Effector CD8-positive, alpha-beta T cell (primary cell): ENCODE measurements at regions not wholly inside any gene's neighbourhood (a gene's known extent, or its start where the extent isn't known, plus 50 kb on each side); places are given as distances from the start of the nearest gene placed in this dataset.

Source experiments
- DNase-seq: peaks from one replicate; lab custom pipeline; 2025; lab: John Stamatoyannopoulos, UW

GRCh38 chr13:73299787-73300186, 241.0 kb downstream of the KLF5 start:
- DNase-seq: no peak

DNA sequence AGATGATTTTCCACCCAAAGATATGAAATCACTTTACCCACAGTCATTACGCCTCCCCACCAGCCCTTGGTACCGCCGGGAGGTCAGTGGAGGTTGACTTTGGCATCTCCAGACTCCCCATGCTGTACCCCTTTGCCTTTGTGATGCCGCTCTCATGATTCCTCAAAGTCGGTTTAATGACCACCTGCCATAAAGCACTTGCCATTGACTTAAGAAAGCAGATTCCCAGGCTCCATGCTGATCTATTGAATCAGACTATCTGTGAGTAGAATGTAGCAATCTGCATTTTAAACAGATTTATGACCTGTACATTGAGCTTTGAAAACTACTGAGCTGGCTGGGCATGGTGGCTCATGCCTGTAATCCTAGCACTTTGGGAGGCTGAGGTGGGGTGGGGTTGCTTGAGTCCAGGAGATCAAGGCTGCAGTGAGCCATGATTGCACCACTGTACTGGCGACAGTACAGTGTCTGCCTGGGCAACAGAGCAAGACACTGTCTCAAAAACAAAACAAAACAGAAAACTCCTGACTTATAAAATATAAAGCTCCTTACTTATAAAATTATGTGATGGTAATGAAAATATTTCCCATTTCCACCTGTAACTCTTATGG, 235.2 kb downstream of the KLF5 start:
- no peak for DNase-seq

DNA sequence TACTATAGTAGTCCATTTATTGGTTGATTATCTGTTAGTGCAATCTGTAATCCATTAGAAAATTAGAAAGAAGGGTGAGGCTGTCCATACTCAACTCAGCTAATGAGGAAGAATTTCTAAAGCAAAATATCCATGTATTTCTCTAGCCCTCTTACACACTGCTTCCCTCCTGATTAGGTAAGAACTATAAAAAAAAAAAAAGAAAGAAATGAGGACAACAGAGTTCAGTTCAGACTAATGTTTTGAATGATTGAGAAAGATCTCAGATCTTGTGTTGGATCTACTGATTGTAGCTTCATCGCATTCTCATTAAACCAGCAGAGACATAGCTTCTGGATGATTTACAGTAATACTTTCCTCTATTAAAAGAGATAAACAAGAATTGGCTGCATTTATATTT, 233.3 kb downstream of the KLF5 start:
- DNase-seq: no peak

DNA sequence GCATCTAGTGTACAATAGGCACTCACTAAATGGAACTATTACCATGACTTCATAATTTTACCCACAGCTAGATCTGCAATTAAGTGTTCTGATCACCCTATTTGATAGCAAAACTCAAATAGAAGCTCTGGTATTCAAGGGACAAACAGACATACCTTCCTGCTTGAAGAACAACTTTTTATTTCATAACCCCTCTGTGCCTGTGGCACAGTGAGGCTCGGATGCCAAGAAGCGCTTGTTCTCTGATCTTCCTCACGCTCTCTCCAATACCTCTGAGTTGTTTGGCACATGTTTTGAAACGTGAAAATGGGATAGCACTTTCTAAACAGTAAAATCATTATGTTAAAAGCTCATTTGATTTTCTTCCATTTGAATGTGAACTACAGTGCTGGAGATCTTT, 232.0 kb downstream of the KLF5 start:
- DNase-seq: no peak

GRCh38 chr13:73288596-73288995, 229.8 kb downstream of the KLF5 start:
- no peak for DNase-seq

DNA sequence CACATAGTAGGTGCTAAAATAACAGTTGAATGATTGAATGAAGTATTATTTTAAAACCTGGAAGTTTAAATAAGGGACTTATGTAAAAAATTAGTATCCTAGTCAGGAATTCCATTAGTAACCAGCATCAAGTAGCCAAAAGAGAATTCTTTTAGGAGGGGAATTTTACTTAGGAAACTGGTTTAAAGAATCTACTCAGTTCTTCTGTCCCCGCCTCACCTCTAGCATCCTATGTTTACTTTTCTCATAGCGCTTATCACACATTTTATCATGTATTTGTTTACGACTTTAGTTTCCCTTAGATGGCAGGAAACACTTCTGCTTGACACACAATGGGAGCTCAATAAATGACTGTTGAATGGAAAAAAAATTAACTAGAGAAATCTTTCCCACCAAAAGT, 229.0 kb downstream of the KLF5 start:
- DNase-seq: no peak

DNA sequence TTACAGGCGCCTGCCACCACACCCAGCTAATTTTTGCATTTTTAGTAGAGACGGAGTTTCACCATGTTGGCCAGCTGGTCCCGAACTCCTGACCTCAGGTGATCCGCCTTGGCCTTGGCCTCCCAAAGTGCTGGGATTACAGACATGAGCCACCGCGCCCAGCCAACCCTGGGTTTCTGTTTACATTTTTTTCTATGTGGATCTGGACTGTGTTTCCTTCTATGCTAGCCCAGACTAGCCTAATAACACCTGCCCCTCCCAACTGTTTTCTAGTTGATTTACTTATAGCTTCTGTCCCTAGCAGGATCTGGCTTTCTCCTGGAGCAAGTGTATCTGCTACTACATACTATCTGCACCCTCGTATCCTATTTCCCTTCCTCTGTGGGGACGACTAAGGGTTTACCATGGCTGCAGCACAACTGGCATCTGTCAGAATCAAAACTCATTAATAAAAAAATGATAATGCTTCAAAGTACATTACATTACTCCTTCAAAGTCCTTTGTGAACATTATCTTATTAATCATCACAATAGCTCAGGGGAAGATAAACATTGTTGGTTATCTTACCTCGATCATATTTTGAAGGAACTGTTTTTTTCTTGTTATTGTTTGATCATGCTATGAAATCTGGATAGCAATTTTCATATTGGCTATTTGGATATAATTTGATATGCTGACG, 228.3 kb downstream of the KLF5 start:
- DNase-seq: no peak

GRCh38 chr13:73286177-73286576, 227.4 kb downstream of the KLF5 start:
- no peak for DNase-seq

GRCh38 chr13:73284081-73284874, 225.5 kb downstream of the KLF5 start:
- DNase-seq: no peak

- no peak for DNase-seq
Measured at GRCh38 chr13:73283636-73284035, 224.8 kb downstream of the KLF5 start.

DNA sequence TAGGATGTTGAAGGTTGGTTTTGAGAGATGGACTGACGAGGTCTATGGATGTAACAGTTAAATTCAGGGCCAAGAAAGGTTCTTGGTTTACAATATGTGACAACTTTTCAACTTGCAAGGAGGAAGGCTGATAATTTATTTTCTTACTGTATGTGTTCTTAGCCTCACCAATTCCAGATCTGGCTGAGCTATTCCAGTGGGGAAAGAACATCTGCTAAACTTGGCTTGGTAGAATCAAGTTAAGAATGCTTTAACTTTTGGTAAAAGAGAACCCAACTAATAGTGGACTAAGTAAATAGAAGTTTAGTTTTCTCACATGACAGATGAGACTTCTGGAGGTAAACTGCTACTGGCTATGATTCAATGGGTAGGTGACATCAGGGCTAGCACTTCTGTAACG, 222.9 kb downstream of the KLF5 start:
- no peak for DNase-seq

GRCh38 chr13:73278186-73278585, 219.4 kb downstream of the KLF5 start:
- DNase-seq: no peak

- DNase-seq: no peak
Measured at GRCh38 chr13:73275163-73275562, 216.4 kb downstream of the KLF5 start.

DNA sequence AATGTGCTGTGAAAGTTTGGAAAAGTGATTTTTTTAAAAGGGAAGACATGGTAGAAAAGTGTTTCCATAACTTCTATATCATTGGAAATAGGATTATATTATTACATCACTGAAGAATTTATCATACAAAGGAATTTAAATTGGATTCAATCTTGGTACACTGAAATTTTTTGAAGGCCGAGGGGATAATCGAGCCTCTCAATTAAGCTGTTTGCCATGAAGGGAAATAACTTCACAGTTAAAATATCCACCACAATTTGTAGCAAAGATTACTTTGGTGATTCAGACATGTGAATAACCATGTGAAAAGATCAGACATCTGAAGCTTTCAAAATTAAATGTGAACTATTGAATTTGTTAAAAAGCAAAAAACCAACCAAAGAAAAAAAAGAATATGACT, 215.3 kb downstream of the KLF5 start:
- no peak for DNase-seq

GRCh38 chr13:73273745-73274144, 214.9 kb downstream of the KLF5 start:
- no peak for DNase-seq

GRCh38 chr13:73273276-73273675, 214.5 kb downstream of the KLF5 start:
- no peak for DNase-seq

DNA sequence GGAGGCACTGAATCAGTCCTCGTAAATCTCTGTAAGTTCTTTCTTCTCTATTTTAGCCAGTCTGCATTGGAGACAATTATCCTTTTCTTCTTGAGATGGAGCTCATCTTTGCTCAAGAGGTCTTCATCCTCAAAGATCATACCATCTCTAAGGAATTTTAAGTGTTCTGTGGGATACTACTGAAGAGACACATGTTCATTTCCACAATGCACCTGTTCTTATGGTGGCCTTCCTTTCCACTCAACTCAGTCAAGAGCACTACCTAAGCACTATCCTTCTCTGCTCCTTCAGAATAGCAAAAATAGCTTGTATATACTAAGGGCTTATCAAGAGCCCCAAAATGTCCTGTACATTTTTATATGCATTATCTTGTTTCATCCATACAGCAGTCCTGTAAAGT, 214.0 kb downstream of the KLF5 start:
- DNase-seq: no peak

DNA sequence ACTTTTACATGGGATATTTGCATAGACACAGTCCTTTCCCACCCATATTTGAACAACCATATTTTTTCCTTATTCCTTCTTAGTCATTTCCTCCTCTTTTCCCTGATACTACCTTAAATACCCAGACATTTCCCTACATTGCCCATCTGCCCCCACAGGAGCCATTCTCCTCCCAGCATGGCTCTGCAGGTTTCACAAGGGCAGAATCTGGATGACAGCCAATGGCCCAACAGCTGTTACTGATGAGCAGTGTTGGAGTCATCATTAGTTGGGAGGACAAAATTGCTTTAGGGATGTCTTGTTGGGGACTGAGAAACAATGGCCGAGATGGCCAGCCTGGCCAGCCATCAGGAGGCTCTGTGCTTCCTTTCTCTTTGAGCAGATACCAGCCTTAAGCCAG, 209.5 kb downstream of the KLF5 start:
- DNase-seq: no peak

- DNase-seq: no peak
Measured at GRCh38 chr13:73266640-73267180, 207.9 kb downstream of the KLF5 start.

- DNase-seq: no peak
Measured at GRCh38 chr13:73262862-73263627, 204.2 kb downstream of the KLF5 start.

DNA sequence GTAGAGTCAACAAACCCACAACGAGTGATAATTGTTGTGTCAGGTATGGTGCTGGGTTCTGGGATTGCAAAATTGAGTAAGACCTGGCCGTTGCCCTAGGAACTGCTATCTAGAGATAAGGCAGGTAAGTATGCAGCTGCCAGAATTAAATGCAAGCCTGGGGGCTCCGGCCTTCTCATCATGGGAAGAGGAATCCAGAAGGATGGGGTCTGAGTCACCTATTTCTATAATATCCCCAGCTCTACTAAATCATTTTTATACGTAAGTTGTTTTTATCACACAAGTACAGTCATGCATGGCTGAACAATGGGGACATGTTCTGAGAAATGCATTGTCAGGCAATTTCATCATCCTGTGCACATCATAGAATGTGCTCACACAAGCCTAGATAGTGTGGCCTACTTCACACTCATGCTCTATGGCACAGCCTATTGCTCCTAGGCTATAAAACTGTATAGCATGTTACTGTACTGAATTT, 203.0 kb downstream of the KLF5 start:
- no peak for DNase-seq
